ENCODE measurements at regions not wholly inside any gene's neighbourhood (a gene's known extent, or its start where the extent isn't known, plus 50 kb on each side); places are given as distances from the start of the nearest gene placed in this dataset.

- TF ChIP-seq CTCF (conservative IDR thresholded peaks at IDR 0.05) = no peak
- 97 to 100% methylated on average over 3 of the region's 3 CpGs for WGBS, 2 experiments (ENCODE audit: insufficient coverage in 1 of 2, insufficient read length in 1 of 2)
- Mint-ChIP-seq H3K36me3 (ENCODE audit: low read depth) (no peaks in the 10 kb centered on the region), H3K4me1 (peaks cover 24% of the 10 kb centered on the region), H3K4me3 (no peak overlapping the region), H3K27me3 (ENCODE audit: insufficient read depth) (no peaks in the 10 kb centered on the region), H3K9me3 (no peaks in the 10 kb centered on the region), H3K27ac (no peak overlapping the region)
- Histone ChIP-seq H3K4me1 (ENCODE audit: control insufficient read depth, insufficient read depth, low read length) (no peaks in the 10 kb centered on the region), H3K9me3 (ENCODE audit: control insufficient read depth, low read length) (peaks cover 11% of the 10 kb centered on the region), H3K9ac (ENCODE audit: extremely low read depth, low read length, poor library complexity, severe bottlenecking) (no peak overlapping the region), H3K27me3 (ENCODE audit: control insufficient read depth, insufficient read depth, low read length, poor library complexity, severe bottlenecking) (no peaks in the 10 kb centered on the region), H3K4me3 (ENCODE audit: low read length) (no peak overlapping the region), H3K27ac (ENCODE audit: low read depth, low read length) (no peak overlapping the region), H3K36me3 (ENCODE audit: control insufficient read depth, insufficient read depth, low read length) (no peaks in the 10 kb centered on the region)
- no peak for DNase-seq
Observed at GRCh38 chr7:43038254-43038653, 74.2 kb upstream of the HECW1 start.

- Mint-ChIP-seq H3K4me3 (no peak overlapping the region), H3K27ac (no peak overlapping the region), H3K27me3 (ENCODE audit: insufficient read depth) (no peaks in the 10 kb centered on the region), H3K4me1 (peaks cover 24% of the 10 kb centered on the region), H3K9me3 (no peaks in the 10 kb centered on the region), H3K36me3 (ENCODE audit: low read depth) (no peaks in the 10 kb centered on the region)
- Histone ChIP-seq H3K9ac (ENCODE audit: extremely low read depth, low read length, poor library complexity, severe bottlenecking) (no peak overlapping the region), H3K9me3 (ENCODE audit: control insufficient read depth, low read length) (peaks cover 11% of the 10 kb centered on the region), H3K4me1 (ENCODE audit: control insufficient read depth, insufficient read depth, low read length) (no peaks in the 10 kb centered on the region), H3K4me3 (ENCODE audit: low read length) (no peak overlapping the region), H3K36me3 (ENCODE audit: control insufficient read depth, insufficient read depth, low read length) (no peaks in the 10 kb centered on the region), H3K27ac (ENCODE audit: low read depth, low read length) (no peak overlapping the region), H3K27me3 (ENCODE audit: control insufficient read depth, insufficient read depth, low read length, poor library complexity, severe bottlenecking) (no peaks in the 10 kb centered on the region)
- 14 to 37% methylated on average over 1 to 3 of the region's 3 CpGs for WGBS, 2 experiments (ENCODE audit: insufficient coverage in 1 of 2, insufficient read length in 1 of 2)
- TF ChIP-seq CTCF (conservative IDR thresholded peaks at IDR 0.05) = no peak
- DNase-seq = peak; percentile 80
Observed at GRCh38 chr7:43039346-43039745, 73.1 kb upstream of the HECW1 start.

GRCh38 chr7:43040461-43040860 is 72.0 kb upstream of the HECW1 start:
- H3K4me1 ChIP-seq (ENCODE audit: control insufficient read depth, insufficient read depth, low read length) = no peaks in the 10 kb centered on the region
- no peak for TF ChIP-seq CTCF (conservative IDR thresholded peaks at IDR 0.05)
- no peaks in the 10 kb centered on the region for H3K27me3 Mint-ChIP-seq (ENCODE audit: insufficient read depth)
- peaks cover 24% of the 10 kb centered on the region for H3K4me1 Mint-ChIP-seq
- no peak overlapping the region for H3K27ac Mint-ChIP-seq
- no peaks in the 10 kb centered on the region for H3K9me3 Mint-ChIP-seq
- no peak overlapping the region for H3K4me3 Mint-ChIP-seq
- no peaks in the 10 kb centered on the region for H3K36me3 ChIP-seq (ENCODE audit: control insufficient read depth, insufficient read depth, low read length)
- H3K27me3 ChIP-seq (ENCODE audit: control insufficient read depth, insufficient read depth, low read length, poor library complexity, severe bottlenecking) = no peaks in the 10 kb centered on the region
- H3K4me3 ChIP-seq (ENCODE audit: low read length) = no peak overlapping the region
- no peak overlapping the region for H3K27ac ChIP-seq (ENCODE audit: low read depth, low read length)
- peaks cover 11% of the 10 kb centered on the region for H3K9me3 ChIP-seq (ENCODE audit: control insufficient read depth, low read length)
- no peak overlapping the region for H3K9ac ChIP-seq (ENCODE audit: extremely low read depth, low read length, poor library complexity, severe bottlenecking)
- DNase-seq = no peak
- H3K36me3 Mint-ChIP-seq (ENCODE audit: low read depth) = no peaks in the 10 kb centered on the region

Data from endodermal cell (in vitro differentiated cells).